WTC11 (cell line): ENCODE measurements at regions not wholly inside any gene's neighbourhood (a gene's known extent, or its start where the extent isn't known, plus 50 kb on each side); places are given as distances from the start of the nearest gene placed in this dataset.
"Not testable (repeated sequence)": the region's sequence is repeated elsewhere in the genome, so short reads cannot be mapped to it uniquely, and the experiment has no call there.

Experiments used
- ATAC-seq: fragments of 200-7000 bp; cut with Tn5 transposase; 2 replicates; pipeline ENCODE4 v1.10.0; 2021; ENCODE audit warnings: mild to moderate bottlenecking, moderate library complexity
- CTCF ChIA-PET: fragments of 300-600 bp; sonication (Branson Sonifier 250); formaldehyde crosslinking; loops from one replicate; lab custom pipeline; 2021; ENCODE audit warnings: antibody characterized with exemption; lab: Charles Lee
- POLR2A ChIA-PET: fragments of 350-600 bp; sonication (Branson Sonifier 250); formaldehyde crosslinking; loops from one replicate; lab custom pipeline; 2021; ENCODE audit warnings: antibody characterized with exemption; lab: Charles Lee
- DNase-seq: peaks from one replicate; pipeline ENCODE4 v3.0.0; 2021; ENCODE audit warnings: low spot score
- H3K27ac Mint-ChIP-seq: 2 replicates; pipeline ENCODE4 v1.8.0; 2021; ENCODE audit warnings: mixed read lengths
- H3K27me3 Mint-ChIP-seq: 2 replicates; pipeline ENCODE4 v1.8.0; 2021; ENCODE audit warnings: low read depth, mild to moderate bottlenecking, moderate library complexity, mixed read lengths
- H3K36me3 Mint-ChIP-seq: 2 replicates; pipeline ENCODE4 v1.8.0; 2021; ENCODE audit warnings: mixed read lengths
- H3K4me1 Mint-ChIP-seq: 2 replicates; pipeline ENCODE4 v1.8.0; 2022; ENCODE audit warnings: mixed read lengths
- H3K4me3 Mint-ChIP-seq: 2 replicates; pipeline ENCODE4 v1.8.0; 2021; ENCODE audit warnings: mild to moderate bottlenecking, moderate library complexity, mixed read lengths
- H3K9me3 Mint-ChIP-seq: 2 replicates; pipeline ENCODE4 v1.8.0; 2021; ENCODE audit warnings: mixed read lengths
- AFF4 ChIP-seq: sonication (generic); formaldehyde crosslinking; IDR thresholded peaks from 2 replicates; pipeline ENCODE4 v1.8.1; 2023; ENCODE audit warnings: mild to moderate bottlenecking, missing genetic modification reagents, borderline replicate concordance
- CDX4 ChIP-seq: fragments of 250-450 bp; sonication (Bioruptor Pico); IDR thresholded peaks from 2 replicates; pipeline ENCODE4 v1.9.0; 2021; ENCODE audit warnings: moderate library complexity, mild to moderate bottlenecking, inconsistent platforms, borderline replicate concordance
- CTCF ChIP-seq: fragments of 200-600 bp; IDR thresholded peaks from 2 replicates; pipeline ENCODE4 v1.8.0; 2022; ENCODE audit warnings: antibody characterized with exemption
- E2F4 ChIP-seq: sonication (generic); formaldehyde crosslinking; IDR thresholded peaks from 2 replicates; pipeline ENCODE4 v1.8.1; 2022; ENCODE audit warnings: low read depth, mild to moderate bottlenecking, moderate library complexity, missing genetic modification reagents, borderline replicate concordance
- E2F5 ChIP-seq: sonication (generic); formaldehyde crosslinking; IDR thresholded peaks from 2 replicates; pipeline ENCODE4 v1.8.1; 2022; ENCODE audit warnings: mild to moderate bottlenecking, moderate library complexity, missing genetic modification reagents
- ERG ChIP-seq: fragments of 250-450 bp; sonication (Bioruptor Pico); IDR thresholded peaks from 2 replicates; pipeline ENCODE4 v1.8.0; 2021; ENCODE audit warnings: mild to moderate bottlenecking
- FOXJ3 ChIP-seq: sonication (generic); formaldehyde crosslinking; IDR thresholded peaks from 2 replicates; pipeline ENCODE4 v1.9.0; 2021; ENCODE audit warnings: missing genetic modification reagents, mild to moderate bottlenecking, borderline replicate concordance
- GRHL2 ChIP-seq: fragments of 250-450 bp; sonication (Bioruptor Pico); IDR thresholded peaks from 2 replicates; pipeline ENCODE4 v1.8.0; 2022; ENCODE audit warnings: mild to moderate bottlenecking, moderate library complexity; ENCODE audit not compliant: insufficient replicate concordance, severe bottlenecking
- JAZF1 ChIP-seq: fragments of 250-450 bp; sonication (Bioruptor Pico); IDR thresholded peaks from 2 replicates; pipeline ENCODE4 v1.9.0; 2021; ENCODE audit warnings: moderate library complexity, mild to moderate bottlenecking, inconsistent platforms
- NFATC4 ChIP-seq: fragments of 250-450 bp; sonication (Bioruptor Pico); IDR thresholded peaks from 2 replicates; pipeline ENCODE4 v1.9.0; 2021; ENCODE audit warnings: mild to moderate bottlenecking
- NFE2L1 ChIP-seq: sonication (generic); formaldehyde crosslinking; IDR thresholded peaks from 2 replicates; pipeline ENCODE4 v1.8.1; 2023; ENCODE audit warnings: missing genetic modification reagents
- NR3C1 ChIP-seq: sonication (generic); formaldehyde crosslinking; conservative IDR thresholded peaks from 2 replicates; pipeline ENCODE4 v1.8.1; 2023; ENCODE audit warnings: low read depth, mild to moderate bottlenecking, missing genetic modification reagents
- TP53 ChIP-seq: sonication (generic); formaldehyde crosslinking; IDR thresholded peaks from 2 replicates; pipeline ENCODE4 v1.8.1; 2023; ENCODE audit warnings: mild to moderate bottlenecking, missing genetic modification reagents
- ZMAT4 ChIP-seq: fragments of 250-450 bp; sonication (Bioruptor Pico); IDR thresholded peaks from 2 replicates; pipeline ENCODE4 v1.9.0; 2021; ENCODE audit warnings: mild to moderate bottlenecking
- ZNF138 ChIP-seq: sonication (generic); formaldehyde crosslinking; conservative IDR thresholded peaks from 2 replicates; pipeline ENCODE4 v1.8.1; 2022; ENCODE audit warnings: mild to moderate bottlenecking, moderate library complexity, missing genetic modification reagents
- ZNF219 ChIP-seq: sonication (generic); formaldehyde crosslinking; IDR thresholded peaks from 2 replicates; pipeline ENCODE4 v1.8.0; 2023; ENCODE audit warnings: missing genetic modification reagents, mild to moderate bottlenecking, borderline replicate concordance
- ZNF232 ChIP-seq: sonication (generic); formaldehyde crosslinking; IDR thresholded peaks from 2 replicates; pipeline ENCODE4 v1.8.0; 2022; ENCODE audit warnings: mild to moderate bottlenecking, missing genetic modification reagents
- ZSCAN18 ChIP-seq: fragments of 250-450 bp; sonication (Bioruptor Pico); IDR thresholded peaks from 2 replicates; pipeline ENCODE4 v2.1.2; 2022; ENCODE audit warnings: mild to moderate bottlenecking, moderate library complexity

- H3K4me3 Mint-ChIP-seq, result no peak overlapping the region
- peaks cover 44% of the 10 kb centered on the region for H3K9me3 Mint-ChIP-seq
- TF ChIP-seq GRHL2 (no peak), ZNF232 (no peak)
- peaks cover 50% of the 10 kb centered on the region for H3K4me1 Mint-ChIP-seq
- H3K27ac Mint-ChIP-seq, result no peak overlapping the region
- no peaks in the 10 kb centered on the region; the same call in 1 of the 2 replicates for H3K27me3 Mint-ChIP-seq
- ATAC-seq (no peak), DNase-seq (no peak)
- peaks cover 26% of the 10 kb centered on the region for H3K36me3 Mint-ChIP-seq
- CTCF ChIA-PET, result no interaction called here
- POLR2A ChIA-PET, result no interaction called here
Observed at GRCh38 chr13:69616396-69616795, 491.2 kb upstream of the ATXN8OS start.

GRCh38 chr13:69615055-69615454 lies 492.6 kb upstream of the ATXN8OS start:
- CTCF ChIA-PET, DNase-seq, POLR2A ChIA-PET, H3K27me3 Mint-ChIP-seq, H3K4me3 Mint-ChIP-seq, ATAC-seq: not testable (repeated sequence)
- Mint-ChIP-seq H3K27ac (peak overlapping the region; percentile 36), H3K36me3 (peaks cover 20% of the 10 kb centered on the region), H3K9me3 (peaks cover 38% of the 10 kb centered on the region), H3K4me1 (peaks cover 40% of the 10 kb centered on the region)

- H3K27ac Mint-ChIP-seq, result no peak overlapping the region
Observed at GRCh38 chr13:69604698-69605097, 502.9 kb upstream of the ATXN8OS start.

More at GRCh38 chr13:69604698-69605097, 502.9 kb upstream of the ATXN8OS start:
- Mint-ChIP-seq H3K9me3 (peaks cover 13% of the 10 kb centered on the region), H3K27me3 (no peaks in the 10 kb centered on the region), H3K4me3 (no peak overlapping the region), H3K4me1 (peaks cover 6% of the 10 kb centered on the region), H3K36me3 (no peaks in the 10 kb centered on the region)
- CTCF ChIA-PET, result no interaction called here
- no peak for DNase-seq
- POLR2A ChIA-PET, result no interaction called here
- no peak for ATAC-seq
- TF ChIP-seq ZNF138 (CRISPR knock-in tag) (no peak), FOXJ3 (CRISPR knock-in tag) (no peak), E2F5 (CRISPR knock-in tag) (no peak), E2F4 (CRISPR knock-in tag) (no peak), NFATC4 (no peak), CTCF (no peak), ZMAT4 (CRISPR knock-in tag) (no peak), JAZF1 (CRISPR knock-in tag) (no peak), NR3C1 (CRISPR knock-in tag) (no peak), NFE2L1 (no peak), AFF4 (no peak), TP53 (CRISPR knock-in tag) (no peak), ZSCAN18 (CRISPR knock-in tag) (no peak), ZNF219 (CRISPR knock-in tag) (no peak), ERG (CRISPR knock-in tag) (no peak), CDX4 (CRISPR knock-in tag) (no peak)
